ES-I3 (cell line): ENCODE measurements at regions not wholly inside any gene's neighbourhood (a gene's known extent, or its start where the extent isn't known, plus 50 kb on each side); places are given as distances from the start of the nearest gene placed in this dataset.

ENCODE experiments used
- H3K36me3 ChIP-seq: 2 replicates; pipeline ENCODE4 v1.6.1; 2013; ENCODE audit warnings: mild to moderate bottlenecking, low read length, control low read depth, moderate library complexity; ENCODE audit not compliant: insufficient read depth
- H3K4me1 ChIP-seq: 2 replicates; pipeline ENCODE4 v1.6.1; 2013; ENCODE audit warnings: mild to moderate bottlenecking, control low read depth, low read length; ENCODE audit not compliant: insufficient read depth
- H3K9ac ChIP-seq: 2 replicates; pipeline ENCODE4 v1.6.1; 2013; ENCODE audit warnings: low read depth, mild to moderate bottlenecking, low read length, moderate library complexity
- H3K9me3 ChIP-seq: 2 replicates; pipeline ENCODE4 v1.6.1; 2013; ENCODE audit warnings: mild to moderate bottlenecking, low read length, moderate library complexity; ENCODE audit not compliant: control insufficient read depth, insufficient read depth

- Histone ChIP-seq H3K9me3 (no peaks in the 10 kb centered on the region), H3K4me1 (peaks cover 6% of the 10 kb centered on the region; the same call in 1 of the 2 replicates), H3K36me3 (no peaks in the 10 kb centered on the region), H3K9ac (no peak overlapping the region)
These were observed 56.2 kb upstream of the CCDC85A start for GRCh38 chr2:56127463-56128152.

GRCh38 chr2:56128235-56128634 lies 55.6 kb upstream of the CCDC85A start:
- no peaks in the 10 kb centered on the region for H3K9me3 ChIP-seq
- no peaks in the 10 kb centered on the region for H3K36me3 ChIP-seq
- no peak overlapping the region for H3K9ac ChIP-seq
- H3K4me1 ChIP-seq, result peaks cover 6% of the 10 kb centered on the region; the same call in 1 of the 2 replicates

- H3K9ac ChIP-seq, result no peak overlapping the region
- H3K4me1 ChIP-seq, result peaks cover 6% of the 10 kb centered on the region; the same call in 1 of the 2 replicates
- no peaks in the 10 kb centered on the region for H3K9me3 ChIP-seq
- H3K36me3 ChIP-seq, result no peaks in the 10 kb centered on the region
These were observed 53.2 kb upstream of the CCDC85A start for GRCh38 chr2:56130463-56131070.

GRCh38 chr2:56132138-56132537 lies 51.7 kb upstream of the CCDC85A start:
- Histone ChIP-seq H3K9ac (no peak overlapping the region), H3K36me3 (no peaks in the 10 kb centered on the region; the same call in 1 of the 2 replicates), H3K9me3 (no peaks in the 10 kb centered on the region), H3K4me1 (no peaks in the 10 kb centered on the region)

- no peaks in the 10 kb centered on the region; the same call in 1 of the 2 replicates for H3K36me3 ChIP-seq
- no peak overlapping the region for H3K9ac ChIP-seq
- H3K4me1 ChIP-seq, result no peaks in the 10 kb centered on the region
- no peaks in the 10 kb centered on the region for H3K9me3 ChIP-seq
These were observed 50.3 kb upstream of the CCDC85A start for GRCh38 chr2:56133441-56133840.

- Histone ChIP-seq H3K4me1 (no peaks in the 10 kb centered on the region), H3K9ac (no peak overlapping the region), H3K36me3 (no peaks in the 10 kb centered on the region; the same call in 1 of the 2 replicates), H3K9me3 (no peaks in the 10 kb centered on the region)
These were observed 49.7 kb upstream of the CCDC85A start for GRCh38 chr2:56133931-56134629.
